Activated CD4-positive, alpha-beta memory T cell treated with anti-CD3 and anti-CD28 coated beads, Interleukin-2, amount 10 ng/mL, durations not matched to agents 7 days and 5 days (primary cell): ENCODE measurements at regions not wholly inside any gene's neighbourhood (a gene's known extent, or its start where the extent isn't known, plus 50 kb on each side); places are given as distances from the start of the nearest gene placed in this dataset.
"Not testable (repeated sequence)": the region's sequence is repeated elsewhere in the genome, so short reads cannot be mapped to it uniquely, and the experiment has no call there.

ENCODE experiments used
- CTCF ChIA-PET: fragments of 350-600 bp; sonication (Branson Sonifier 250); formaldehyde crosslinking; loops from one replicate; lab custom pipeline; 2021; ENCODE audit warnings: antibody characterized with exemption, inconsistent platforms; lab: Charles Lee
- POLR2A ChIA-PET: fragments of 350-600 bp; sonication (Branson Sonifier 250); formaldehyde crosslinking; loops from one replicate; lab custom pipeline; 2021; ENCODE audit warnings: antibody characterized with exemption; lab: Charles Lee
- DNase-seq: peaks from one replicate; pipeline ENCODE4 v3.0.0-alpha.2; 2020
- H3K27ac Mint-ChIP-seq: one replicate; pipeline ENCODE4 v1.8.0; 2021; ENCODE audit warnings: mild to moderate bottlenecking, mixed read lengths
- H3K27me3 Mint-ChIP-seq: one replicate; pipeline ENCODE4 v1.8.0; 2021; ENCODE audit warnings: mixed read lengths
- H3K36me3 Mint-ChIP-seq: one replicate; pipeline ENCODE4 v1.8.0; 2021; ENCODE audit warnings: low read depth, mixed read lengths
- H3K4me1 Mint-ChIP-seq: one replicate; pipeline ENCODE4 v1.8.0; 2021; ENCODE audit warnings: mixed read lengths
- H3K4me3 Mint-ChIP-seq: one replicate; pipeline ENCODE4 v1.8.0; 2021; ENCODE audit warnings: mild to moderate bottlenecking, mixed read lengths
- H3K9me3 Mint-ChIP-seq: one replicate; pipeline ENCODE4 v1.8.0; 2021; ENCODE audit warnings: mixed read lengths

GRCh38 chr6:140353536-140353935, 979.1 kb upstream of the CITED2 start:
- no peak overlapping the region for H3K27ac Mint-ChIP-seq
- no peak for DNase-seq
- no peaks in the 10 kb centered on the region for H3K9me3 Mint-ChIP-seq
- no peaks in the 10 kb centered on the region for H3K4me1 Mint-ChIP-seq
- no peaks in the 10 kb centered on the region for H3K27me3 Mint-ChIP-seq
- H3K36me3 Mint-ChIP-seq: no peaks in the 10 kb centered on the region
- no peak overlapping the region for H3K4me3 Mint-ChIP-seq
- ChIA-PET POLR2A (no interaction called here), CTCF (no interaction called here)

DNA sequence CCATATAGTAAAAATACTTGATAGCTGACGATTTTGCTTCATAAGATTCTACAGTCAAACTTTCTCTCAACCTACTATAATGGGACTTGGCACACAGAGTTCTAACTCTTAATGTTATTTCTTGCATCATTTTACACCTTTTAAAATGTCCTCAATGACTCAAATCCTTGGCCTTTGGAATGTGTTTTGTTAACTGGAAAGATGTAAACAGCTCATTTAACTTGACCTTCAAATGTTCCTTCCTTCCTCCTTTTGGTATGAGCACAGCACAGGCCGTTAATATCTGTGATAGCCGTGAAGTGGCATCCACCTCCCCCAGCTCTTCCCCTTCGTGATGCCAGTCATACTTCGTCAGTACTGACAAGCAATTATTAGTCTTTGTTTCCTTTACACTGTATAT, 972.0 kb upstream of the CITED2 start:
- Mint-ChIP-seq H3K36me3 (no peaks in the 10 kb centered on the region), H3K9me3 (no peaks in the 10 kb centered on the region), H3K27ac (no peak overlapping the region), H3K4me1 (no peaks in the 10 kb centered on the region), H3K27me3 (no peaks in the 10 kb centered on the region), H3K4me3 (no peak overlapping the region)
- CTCF ChIA-PET: no interaction called here
- no peak for DNase-seq
- POLR2A ChIA-PET: no interaction called here

GRCh38 chr6:140345935-140346334, 971.5 kb upstream of the CITED2 start:
- POLR2A ChIA-PET: no interaction called here

GRCh38 chr6:140344142-140344913, 969.9 kb upstream of the CITED2 start:
- Mint-ChIP-seq H3K36me3 (no peaks in the 10 kb centered on the region), H3K27me3 (no peaks in the 10 kb centered on the region), H3K27ac (no peak overlapping the region), H3K4me1 (no peaks in the 10 kb centered on the region), H3K4me3 (no peak overlapping the region), H3K9me3 (peaks cover 4% of the 10 kb centered on the region)
- CTCF ChIA-PET: no interaction called here
- DNase-seq: no peak
- POLR2A ChIA-PET: no interaction called here

More at GRCh38 chr6:140345935-140346334, 971.5 kb upstream of the CITED2 start:
- DNase-seq: no peak
- Mint-ChIP-seq H3K9me3 (no peaks in the 10 kb centered on the region), H3K27ac (no peak overlapping the region), H3K4me1 (no peaks in the 10 kb centered on the region), H3K4me3 (no peak overlapping the region), H3K36me3 (no peaks in the 10 kb centered on the region), H3K27me3 (no peaks in the 10 kb centered on the region)
- CTCF ChIA-PET: no interaction called here

DNA sequence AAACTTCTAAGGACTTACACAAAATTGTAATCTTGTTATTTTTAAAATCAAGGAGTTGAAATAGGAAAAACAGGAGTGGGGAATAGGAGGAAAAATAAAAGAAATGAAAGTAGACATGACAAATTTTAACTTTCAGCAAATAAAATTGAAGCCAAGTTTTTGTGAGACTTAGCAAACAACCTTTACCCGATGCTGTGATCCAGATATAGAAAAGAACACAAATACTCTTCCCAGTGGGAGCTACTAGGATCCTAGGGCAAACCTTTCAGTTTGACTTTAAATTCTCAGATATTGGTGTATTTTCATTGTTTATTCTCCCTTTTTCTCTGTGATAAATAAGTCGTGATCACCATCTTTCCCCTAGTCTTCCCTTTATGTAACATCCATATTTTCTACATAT, 968.7 kb upstream of the CITED2 start:
- POLR2A ChIA-PET: no interaction called here
- no peak overlapping the region for H3K27ac Mint-ChIP-seq

DNA sequence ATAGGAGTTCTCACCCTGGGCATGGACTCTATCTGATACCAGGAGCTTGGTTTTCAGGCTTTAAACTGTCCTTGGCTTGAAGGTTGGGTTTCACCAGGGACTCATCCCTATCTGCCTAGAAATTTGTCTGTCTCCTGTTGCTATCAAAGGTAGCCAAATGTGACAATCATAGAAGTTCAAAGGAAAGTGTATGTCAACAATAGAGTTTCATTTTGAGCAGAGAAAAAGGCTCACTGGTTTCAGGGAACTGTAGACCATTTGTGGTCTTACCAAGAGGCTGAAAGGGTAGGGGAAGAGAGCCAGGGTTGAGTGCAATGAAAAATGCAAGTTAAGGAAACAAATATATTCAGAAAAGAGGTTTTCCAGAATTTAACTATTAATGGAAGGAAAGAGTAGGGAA, 966.8 kb upstream of the CITED2 start:
- Mint-ChIP-seq H3K4me3 (no peak overlapping the region), H3K27me3 (no peaks in the 10 kb centered on the region), H3K27ac (no peak overlapping the region), H3K4me1 (no peaks in the 10 kb centered on the region), H3K36me3 (no peaks in the 10 kb centered on the region), H3K9me3 (peaks cover 9% of the 10 kb centered on the region)
- CTCF ChIA-PET: no interaction called here
- POLR2A ChIA-PET: no interaction called here
- DNase-seq: no peak

More for the DNA sequence above, 968.7 kb upstream of the CITED2 start:
- Mint-ChIP-seq H3K4me3 (no peak overlapping the region), H3K27me3 (no peaks in the 10 kb centered on the region), H3K9me3 (peaks cover 9% of the 10 kb centered on the region), H3K4me1 (no peaks in the 10 kb centered on the region), H3K36me3 (no peaks in the 10 kb centered on the region)
- DNase-seq: no peak
- CTCF ChIA-PET: no interaction called here

- Mint-ChIP-seq H3K4me3 (no peak overlapping the region), H3K4me1 (no peaks in the 10 kb centered on the region), H3K36me3 (no peaks in the 10 kb centered on the region)
These were observed 966.3 kb upstream of the CITED2 start for GRCh38 chr6:140340795-140341194.

DNA sequence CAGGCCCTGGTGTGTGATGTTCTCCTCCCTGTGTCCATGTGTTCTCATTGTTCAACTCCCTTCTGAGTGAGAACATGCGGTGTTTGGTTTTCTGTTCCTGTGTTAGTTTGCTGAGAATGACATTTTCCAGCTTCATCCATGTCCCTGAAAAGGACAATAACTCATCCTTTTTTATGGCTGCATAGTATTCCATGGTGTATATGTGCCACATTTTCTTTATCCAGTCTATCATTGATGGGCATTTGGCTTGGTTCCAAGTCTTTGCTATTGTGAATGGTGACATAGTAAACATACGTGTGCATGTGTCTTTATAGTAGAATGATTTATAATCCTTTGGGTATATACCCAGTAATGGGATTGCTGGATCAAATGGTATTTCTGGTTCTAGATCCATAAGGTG, 964.6 kb upstream of the CITED2 start:
- POLR2A ChIA-PET, H3K4me3 Mint-ChIP-seq, H3K9me3 Mint-ChIP-seq, DNase-seq, CTCF ChIA-PET, H3K27me3 Mint-ChIP-seq, H3K4me1 Mint-ChIP-seq, H3K27ac Mint-ChIP-seq, H3K36me3 Mint-ChIP-seq: not testable (repeated sequence)

More at GRCh38 chr6:140340795-140341194, 966.3 kb upstream of the CITED2 start:
- H3K27me3 Mint-ChIP-seq: no peaks in the 10 kb centered on the region
- no peak for DNase-seq
- H3K9me3 Mint-ChIP-seq: peaks cover 9% of the 10 kb centered on the region
- no peak overlapping the region for H3K27ac Mint-ChIP-seq
- POLR2A ChIA-PET: no interaction called here
- CTCF ChIA-PET: no interaction called here

GRCh38 chr6:140321891-140322290, 947.4 kb upstream of the CITED2 start:
- ChIA-PET CTCF (no interaction called here), POLR2A (no interaction called here)
- Mint-ChIP-seq H3K4me1 (no peaks in the 10 kb centered on the region), H3K36me3 (no peaks in the 10 kb centered on the region), H3K27ac (no peak overlapping the region), H3K27me3 (no peaks in the 10 kb centered on the region), H3K4me3 (no peak overlapping the region), H3K9me3 (peaks cover 2% of the 10 kb centered on the region)
- no peak for DNase-seq

GRCh38 chr6:140320081-140321080, 945.9 kb upstream of the CITED2 start:
- ChIA-PET POLR2A (no interaction called here), CTCF (no interaction called here)
- Mint-ChIP-seq H3K27ac (no peak overlapping the region), H3K4me1 (no peaks in the 10 kb centered on the region), H3K4me3 (no peak overlapping the region), H3K27me3 (no peaks in the 10 kb centered on the region), H3K36me3 (no peaks in the 10 kb centered on the region), H3K9me3 (no peaks in the 10 kb centered on the region)
- DNase-seq: no peak

- no peak overlapping the region for H3K27ac Mint-ChIP-seq
- H3K4me1 Mint-ChIP-seq: no peaks in the 10 kb centered on the region
- H3K36me3 Mint-ChIP-seq: no peaks in the 10 kb centered on the region
- H3K9me3 Mint-ChIP-seq: no peaks in the 10 kb centered on the region
- no peak overlapping the region for H3K4me3 Mint-ChIP-seq
- no peaks in the 10 kb centered on the region for H3K27me3 Mint-ChIP-seq
- POLR2A ChIA-PET: no interaction called here
- CTCF ChIA-PET: no interaction called here
- no peak for DNase-seq
These were observed 944.8 kb upstream of the CITED2 start for GRCh38 chr6:140319209-140319608.

DNA sequence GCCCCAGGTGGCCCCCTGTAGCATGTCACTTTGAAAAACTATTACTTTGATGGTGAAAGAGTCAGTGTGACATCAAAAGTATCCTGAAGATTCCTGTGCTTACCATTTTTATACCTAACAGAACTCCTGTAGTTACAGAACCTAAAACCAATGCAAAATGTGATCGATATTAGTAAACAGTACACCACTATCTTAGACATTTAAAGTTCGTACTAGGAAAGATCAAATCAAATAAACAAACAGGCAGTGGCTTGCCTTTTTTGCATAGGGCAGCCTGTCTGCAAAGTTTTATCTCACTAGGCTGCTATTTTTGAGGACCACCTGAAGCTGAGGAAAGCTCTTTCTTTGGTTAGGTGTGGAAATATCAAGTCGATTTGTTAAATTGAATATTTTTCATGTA, 944.0 kb upstream of the CITED2 start:
- CTCF ChIA-PET: no interaction called here
- DNase-seq: no peak
- H3K27ac Mint-ChIP-seq: no peak overlapping the region
- no peaks in the 10 kb centered on the region for H3K27me3 Mint-ChIP-seq
- no peaks in the 10 kb centered on the region for H3K36me3 Mint-ChIP-seq
- POLR2A ChIA-PET: no interaction called here
- no peaks in the 10 kb centered on the region for H3K9me3 Mint-ChIP-seq
- no peaks in the 10 kb centered on the region for H3K4me1 Mint-ChIP-seq
- no peak overlapping the region for H3K4me3 Mint-ChIP-seq

GRCh38 chr6:140317950-140318349, 943.5 kb upstream of the CITED2 start:
- H3K4me1 Mint-ChIP-seq: no peaks in the 10 kb centered on the region
- ChIA-PET POLR2A (no interaction called here), CTCF (no interaction called here)
- H3K9me3 Mint-ChIP-seq: no peaks in the 10 kb centered on the region
- no peaks in the 10 kb centered on the region for H3K36me3 Mint-ChIP-seq
- H3K27ac Mint-ChIP-seq: no peak overlapping the region
- no peak for DNase-seq
- H3K27me3 Mint-ChIP-seq: no peaks in the 10 kb centered on the region
- no peak overlapping the region for H3K4me3 Mint-ChIP-seq
